ENCODE measurements at regions not wholly inside any gene's neighbourhood (a gene's known extent, or its start where the extent isn't known, plus 50 kb on each side); places are given as distances from the start of the nearest gene placed in this dataset.

DNA sequence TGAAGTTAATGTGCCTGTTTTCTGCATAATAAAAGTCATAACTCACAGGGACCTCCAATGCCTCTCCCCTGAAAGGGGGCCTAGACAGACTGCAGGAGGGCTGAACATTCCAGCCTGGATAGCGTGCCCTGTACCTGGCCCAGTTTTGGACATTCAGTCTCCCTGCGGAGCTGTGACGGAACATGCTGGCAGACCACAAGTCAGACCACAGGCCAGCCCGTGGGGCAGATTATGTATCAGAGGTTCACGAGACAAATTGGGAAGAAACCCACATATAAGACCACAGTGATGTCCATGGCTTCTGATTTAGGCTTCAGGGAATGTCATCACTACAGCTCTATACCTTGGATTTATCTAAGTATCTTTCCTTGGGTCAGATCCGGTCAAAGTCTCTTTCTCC lies 151.5 kb upstream of the POU3F1 start:
- TF ChIP-seq, protein P1, sequence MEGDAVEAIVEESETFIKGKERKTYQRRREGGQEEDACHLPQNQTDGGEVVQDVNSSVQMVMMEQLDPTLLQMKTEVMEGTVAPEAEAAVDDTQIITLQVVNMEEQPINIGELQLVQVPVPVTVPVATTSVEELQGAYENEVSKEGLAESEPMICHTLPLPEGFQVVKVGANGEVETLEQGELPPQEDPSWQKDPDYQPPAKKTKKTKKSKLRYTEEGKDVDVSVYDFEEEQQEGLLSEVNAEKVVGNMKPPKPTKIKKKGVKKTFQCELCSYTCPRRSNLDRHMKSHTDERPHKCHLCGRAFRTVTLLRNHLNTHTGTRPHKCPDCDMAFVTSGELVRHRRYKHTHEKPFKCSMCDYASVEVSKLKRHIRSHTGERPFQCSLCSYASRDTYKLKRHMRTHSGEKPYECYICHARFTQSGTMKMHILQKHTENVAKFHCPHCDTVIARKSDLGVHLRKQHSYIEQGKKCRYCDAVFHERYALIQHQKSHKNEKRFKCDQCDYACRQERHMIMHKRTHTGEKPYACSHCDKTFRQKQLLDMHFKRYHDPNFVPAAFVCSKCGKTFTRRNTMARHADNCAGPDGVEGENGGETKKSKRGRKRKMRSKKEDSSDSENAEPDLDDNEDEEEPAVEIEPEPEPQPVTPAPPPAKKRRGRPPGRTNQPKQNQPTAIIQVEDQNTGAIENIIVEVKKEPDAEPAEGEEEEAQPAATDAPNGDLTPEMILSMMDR (IDR thresholded peaks at IDR 0.05): no peak
- no peak for TF ChIP-seq EZH2 (IDR thresholded peaks at IDR 0.05)
- TF ChIP-seq EZH2phosphoT487 (IDR thresholded peaks at IDR 0.05): no peak
